HG02981 (cell line): ENCODE measurements at regions not wholly inside any gene's neighbourhood (a gene's known extent, or its start where the extent isn't known, plus 50 kb on each side); places are given as distances from the start of the nearest gene placed in this dataset.
"Not testable (repeated sequence)": the region's sequence is repeated elsewhere in the genome, so short reads cannot be mapped to it uniquely, and the experiment has no call there.

ENCODE experiments used
- ATAC-seq: cut with Tn5 transposase; IDR thresholded peaks from one replicate; pipeline ENCODE4 v1.9.1; 2021; ENCODE audit warnings: mild to moderate bottlenecking, moderate library complexity; ENCODE audit not compliant: unreplicated experiment

DNA sequence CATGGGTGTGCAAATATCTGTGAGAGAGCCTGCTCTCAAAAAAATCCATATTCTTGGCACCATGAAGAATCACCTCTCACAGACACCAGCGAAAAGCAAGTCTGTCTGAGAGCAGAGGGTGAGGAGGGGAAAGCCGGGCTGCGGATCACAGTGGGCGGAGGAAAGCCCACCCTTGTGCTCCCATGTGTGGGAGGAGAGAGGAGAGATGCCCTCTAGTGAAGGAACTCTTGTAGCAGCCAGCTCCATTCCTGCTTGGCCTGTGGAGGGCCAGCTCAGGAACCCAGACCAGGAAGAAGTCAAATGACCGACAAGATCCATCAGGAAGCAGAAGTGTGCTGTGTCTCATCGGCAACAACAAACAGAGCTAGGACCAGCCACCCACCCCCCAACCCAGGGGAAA, 321.7 kb upstream of the PLGLB1 start:
- ATAC-seq, result not testable (repeated sequence)

DNA sequence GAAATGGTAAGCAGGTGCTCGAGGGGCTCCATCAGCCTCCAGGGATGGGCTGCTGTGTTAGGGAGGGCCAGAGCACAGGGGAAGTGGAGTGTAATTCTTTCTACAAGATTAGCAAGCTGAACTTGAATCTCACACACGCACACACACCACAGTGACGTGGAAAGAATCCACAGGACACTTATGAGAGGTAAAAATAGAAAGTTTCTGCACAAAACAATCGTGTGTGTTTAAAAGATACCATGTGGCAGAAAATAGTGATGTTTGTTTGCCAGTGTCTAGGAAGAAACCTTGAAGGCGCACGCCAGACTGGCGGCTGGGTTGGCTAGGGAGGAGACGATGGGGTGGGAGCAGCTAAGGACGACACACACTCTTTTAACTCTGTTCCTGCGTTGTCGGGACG, 323.6 kb upstream of the PLGLB1 start:
- ATAC-seq, result not testable (repeated sequence)

DNA sequence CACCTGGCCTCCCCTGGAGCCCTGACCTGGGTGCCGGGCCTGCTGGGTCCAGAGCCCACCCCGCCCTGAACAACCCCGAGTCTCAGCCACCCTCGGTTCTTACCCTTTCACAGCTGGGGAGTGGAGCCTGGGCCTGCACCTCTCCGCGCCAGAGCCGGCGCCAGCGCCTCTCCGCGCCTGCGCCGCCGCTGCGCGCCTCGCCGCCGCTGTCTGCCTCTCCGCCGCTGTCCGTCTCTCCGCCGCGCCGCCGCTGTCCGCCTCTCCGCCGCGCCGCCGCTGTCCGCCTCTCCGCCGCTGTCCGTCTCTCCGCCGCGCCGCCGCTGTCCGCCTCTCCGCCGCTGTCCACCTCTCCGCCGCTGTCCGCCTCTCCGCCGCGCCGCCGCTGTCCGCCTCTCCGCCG, 326.9 kb upstream of the PLGLB1 start:
- not testable (repeated sequence) for ATAC-seq

DNA sequence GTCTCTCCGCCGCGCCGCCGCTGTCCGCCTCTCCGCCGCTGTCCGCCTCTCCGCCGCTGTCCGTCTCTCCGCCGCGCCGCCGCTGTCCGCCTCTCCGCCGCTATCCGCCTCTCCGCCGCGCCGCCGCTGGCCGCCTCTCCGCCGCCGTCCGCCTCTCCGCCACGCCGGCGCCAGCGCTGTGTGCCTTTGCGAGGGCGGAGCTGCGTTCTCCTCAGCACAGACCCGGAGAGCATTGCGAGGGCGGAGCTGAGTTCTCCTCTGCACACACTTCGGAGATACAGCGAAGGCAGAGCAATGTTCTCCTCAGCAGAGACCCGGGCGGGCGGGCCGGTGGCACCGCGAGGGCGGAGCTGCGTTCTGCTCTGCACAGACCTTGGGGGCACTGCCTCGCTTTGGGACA, 327.4 kb upstream of the PLGLB1 start:
- ATAC-seq, result not testable (repeated sequence)

DNA sequence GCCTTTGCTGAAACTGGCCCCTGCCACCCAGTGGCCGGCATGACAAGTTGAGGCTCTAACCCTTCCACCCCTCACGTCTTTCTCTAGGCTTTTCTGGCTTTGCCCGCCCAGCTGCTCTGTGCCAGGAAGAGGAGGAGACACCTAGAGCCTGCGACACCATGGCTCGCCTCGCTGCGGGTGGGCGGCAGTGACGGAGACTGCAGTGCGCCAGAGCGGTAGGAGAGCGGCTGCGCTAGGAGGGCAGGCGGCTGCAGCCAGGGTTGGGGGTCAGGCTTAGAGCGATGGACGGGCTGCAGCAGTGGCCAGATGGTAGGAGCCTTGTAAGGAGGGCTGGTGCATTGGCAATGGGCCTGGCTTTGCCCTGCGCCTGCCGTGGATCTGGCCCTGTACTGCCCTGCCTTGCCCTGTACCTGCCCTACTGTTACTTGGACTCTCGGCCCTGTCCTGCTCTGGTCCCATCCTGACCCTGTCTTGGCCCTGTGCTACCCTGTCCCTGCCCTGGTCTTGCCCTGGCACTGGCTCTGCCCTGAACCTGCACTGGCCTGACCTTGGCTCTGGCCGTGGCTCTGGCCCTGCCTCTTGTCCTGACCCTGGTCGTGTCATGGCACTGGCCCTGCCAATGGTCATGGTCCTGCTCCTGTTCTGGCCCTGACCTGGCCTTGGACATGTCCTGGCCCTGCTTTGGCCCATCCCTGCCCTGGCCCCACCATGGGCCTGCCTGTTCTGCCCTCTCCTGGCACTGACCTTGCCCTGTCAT, 330.7 kb upstream of the PLGLB1 start:
- ATAC-seq, result not testable (repeated sequence)

DNA sequence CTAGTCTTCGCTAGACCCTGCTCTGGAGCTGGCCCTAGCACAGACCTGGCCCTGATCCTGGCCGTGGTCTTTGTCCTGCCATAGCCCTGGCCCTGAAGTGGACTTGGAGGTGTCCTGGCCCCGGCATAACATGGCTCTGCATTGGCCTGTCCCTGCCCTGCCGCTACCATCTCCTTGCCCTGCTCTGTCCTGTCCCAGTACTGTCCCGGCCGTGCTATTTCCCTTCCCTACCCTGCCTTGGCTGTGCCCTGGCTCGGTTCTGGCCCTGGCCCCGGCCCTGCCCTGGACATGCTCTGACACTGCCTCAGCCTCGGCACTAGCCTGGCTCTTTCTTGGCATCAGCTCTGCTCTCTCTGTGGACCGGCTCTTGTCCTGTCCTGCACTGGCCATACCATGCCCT, 331.8 kb upstream of the PLGLB1 start:
- not testable (repeated sequence) for ATAC-seq

DNA sequence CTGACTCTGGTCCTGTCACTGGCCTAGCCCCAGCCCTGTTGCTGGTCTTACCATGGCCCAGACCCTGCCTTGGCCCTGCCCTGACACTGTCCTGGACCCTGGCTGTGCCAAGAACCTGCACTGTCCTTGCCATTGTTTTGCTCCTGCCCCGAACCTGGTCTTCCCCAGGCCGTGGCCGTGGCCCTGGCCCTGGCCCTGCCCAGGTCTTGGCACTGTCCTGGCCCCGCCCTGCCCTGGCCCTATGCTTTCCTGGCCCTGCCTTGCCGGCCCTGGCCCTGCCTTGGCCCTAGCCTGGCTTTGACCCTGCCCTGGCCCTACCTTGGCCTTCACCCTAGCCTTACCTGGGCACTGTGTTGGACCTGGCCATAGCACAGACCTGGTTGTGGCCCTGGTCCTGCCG, 332.5 kb upstream of the PLGLB1 start:
- not testable (repeated sequence) for ATAC-seq

DNA sequence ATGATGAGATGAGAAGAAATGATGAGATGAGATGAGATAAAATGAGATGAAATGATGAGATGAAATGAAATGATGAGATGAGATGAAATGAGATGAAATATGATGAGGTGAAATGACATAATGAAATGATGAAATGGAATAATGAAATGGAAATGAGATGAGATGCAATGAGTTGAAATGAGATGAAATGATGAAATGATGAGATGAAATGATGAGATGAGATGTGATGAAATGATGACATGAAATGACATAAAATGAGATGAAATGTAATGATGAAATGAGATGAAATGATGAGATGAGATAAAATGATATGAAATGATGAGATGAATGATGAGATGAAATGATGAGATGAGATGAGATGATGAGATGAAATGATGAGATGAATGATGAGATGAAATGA, 338.6 kb upstream of the PLGLB1 start:
- ATAC-seq, result not testable (repeated sequence)

DNA sequence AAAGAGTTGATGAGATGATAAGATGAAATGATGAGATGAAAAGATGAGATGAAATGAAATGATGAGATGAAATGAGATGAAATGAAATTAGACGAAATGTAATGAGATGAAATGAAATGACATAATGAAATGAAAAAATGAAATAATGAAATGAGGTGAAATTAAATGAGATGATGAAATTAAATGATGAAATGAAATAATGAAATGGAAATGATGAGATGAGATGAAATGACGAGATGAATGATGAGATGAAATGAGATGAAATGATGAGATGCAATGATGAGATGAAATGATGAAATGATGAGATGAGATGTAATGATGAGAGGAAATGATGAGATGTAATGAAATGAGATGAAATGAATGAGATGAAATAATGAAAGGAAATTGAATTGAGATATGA, 339.3 kb upstream of the PLGLB1 start:
- not testable (repeated sequence) for ATAC-seq

DNA sequence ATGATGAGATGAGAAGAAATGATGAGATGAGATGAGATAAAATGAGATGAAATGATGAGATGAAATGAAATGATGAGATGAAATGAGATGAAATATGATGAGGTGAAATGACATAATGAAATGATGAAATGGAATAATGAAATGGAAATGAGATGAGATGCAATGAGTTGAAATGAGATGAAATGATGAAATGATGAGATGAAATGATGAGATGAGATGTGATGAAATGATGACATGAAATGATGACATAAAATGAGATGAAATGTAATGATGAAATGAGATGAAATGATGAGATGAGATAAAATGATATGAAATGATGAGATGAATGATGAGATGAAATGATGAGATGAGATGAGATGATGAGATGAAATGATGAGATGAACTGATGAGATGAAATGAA, 340.2 kb upstream of the PLGLB1 start:
- not testable (repeated sequence) for ATAC-seq

DNA sequence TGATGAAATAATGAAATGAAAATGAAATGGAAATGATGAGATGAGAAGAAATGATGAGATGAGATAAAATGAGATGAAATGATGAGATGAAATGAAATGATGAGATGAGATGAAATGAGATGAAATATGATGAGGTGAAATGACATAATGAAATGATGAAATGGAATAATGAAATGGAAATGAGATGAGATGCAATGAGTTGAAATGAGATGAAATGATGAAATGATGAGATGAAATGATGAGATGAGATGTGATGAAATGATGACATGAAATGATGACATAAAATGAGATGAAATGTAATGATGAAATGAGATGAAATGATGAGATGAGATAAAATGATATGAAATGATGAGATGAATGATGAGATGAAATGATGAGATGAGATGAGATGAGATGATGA, 342.7 kb upstream of the PLGLB1 start:
- ATAC-seq, result not testable (repeated sequence)

DNA sequence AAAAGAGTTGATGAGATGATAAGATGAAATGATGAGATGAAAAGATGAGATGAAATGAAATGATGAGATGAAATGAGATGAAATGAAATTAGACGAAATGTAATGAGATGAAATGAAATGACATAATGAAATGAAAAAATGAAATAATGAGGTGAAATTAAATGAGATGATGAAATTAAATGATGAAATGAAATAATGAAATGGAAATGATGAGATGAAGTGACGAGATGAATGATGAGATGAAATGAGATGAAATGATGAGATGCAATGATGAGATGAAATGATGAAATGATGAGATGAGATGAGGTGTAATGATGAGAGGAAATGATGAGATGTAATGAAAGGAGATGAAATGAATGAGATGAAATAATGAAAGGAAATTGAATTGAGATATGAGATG, 343.4 kb upstream of the PLGLB1 start:
- not testable (repeated sequence) for ATAC-seq

DNA sequence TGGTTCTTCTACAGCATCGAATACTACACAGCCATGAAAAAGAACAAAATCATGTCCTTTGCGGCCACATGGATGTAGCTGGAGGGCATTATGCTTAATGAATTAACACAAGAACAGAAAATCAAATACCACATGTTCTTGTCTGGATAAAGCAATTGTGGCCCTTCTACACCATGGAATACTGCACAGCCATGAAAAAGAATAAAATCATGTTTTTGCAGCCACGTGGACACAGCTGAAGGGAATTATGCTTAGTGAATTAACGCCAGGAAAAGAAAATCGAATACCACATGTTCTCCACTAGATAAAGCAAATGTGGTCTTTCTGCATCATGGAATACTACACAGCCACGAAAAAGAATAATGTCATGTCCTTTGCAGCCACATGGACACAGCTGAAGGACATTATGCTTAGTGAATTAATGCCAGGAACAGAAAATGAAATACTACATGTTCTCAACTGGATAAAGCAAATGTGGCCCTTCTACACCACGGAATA, 361.8 kb upstream of the PLGLB2 start:
- ATAC-seq, result not testable (repeated sequence)

DNA sequence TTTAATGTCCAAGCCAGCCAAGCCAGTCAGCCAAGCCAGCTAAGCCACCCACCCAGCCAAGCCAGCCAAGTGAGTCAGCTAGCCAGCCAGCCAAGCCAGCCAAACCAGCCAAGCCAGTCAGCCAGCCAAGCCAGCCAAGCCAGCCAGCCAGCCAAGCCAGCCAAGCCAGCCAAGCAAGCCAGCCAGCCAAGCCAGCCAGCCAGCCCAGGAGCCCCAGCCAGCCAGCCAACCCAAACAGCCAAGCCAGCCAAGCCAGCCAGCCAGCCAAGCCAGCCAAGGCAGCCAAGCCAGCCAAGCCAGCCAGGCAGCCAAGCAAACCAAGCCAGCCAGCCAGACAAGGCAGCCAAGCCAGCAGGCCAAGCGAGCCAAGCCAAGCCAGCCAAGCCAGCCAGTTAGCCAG, 352.1 kb upstream of the PLGLB2 start:
- not testable (repeated sequence) for ATAC-seq

DNA sequence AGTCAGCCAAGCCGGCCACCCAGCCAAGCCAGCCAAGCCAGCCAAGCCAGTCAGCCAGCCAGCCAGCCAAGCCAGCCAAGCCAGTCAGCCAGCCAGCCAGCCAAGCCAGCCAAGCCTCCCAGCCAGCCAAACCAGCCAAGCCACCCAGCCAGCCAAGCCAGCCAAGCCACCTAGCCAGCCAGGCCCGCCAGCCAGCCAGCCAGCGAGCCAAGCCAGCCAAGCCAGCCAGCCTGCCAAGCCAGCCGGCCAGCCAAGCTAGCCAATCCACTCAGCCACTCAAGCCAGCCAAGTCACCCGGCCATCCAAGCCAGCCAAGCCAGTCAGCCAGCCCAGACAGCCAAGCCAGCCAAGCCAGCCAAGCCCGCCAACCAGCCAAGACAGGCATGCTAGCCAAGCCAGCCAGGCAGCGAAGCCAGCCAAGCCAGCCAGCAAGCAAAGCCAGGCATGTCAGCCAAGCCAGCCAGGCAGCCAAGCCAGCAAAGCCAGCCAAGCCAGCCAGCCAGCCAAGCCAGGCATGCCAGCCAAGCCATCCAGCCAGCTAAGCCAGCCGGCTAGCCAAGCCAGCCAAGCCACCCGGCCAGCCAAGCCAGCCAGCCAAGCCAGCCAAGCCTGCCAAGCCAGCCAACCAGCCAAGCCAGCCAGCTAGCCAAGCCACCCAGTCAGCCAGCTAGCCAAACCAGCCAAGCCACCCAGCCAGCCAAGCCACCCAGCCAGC, 351.2 kb upstream of the PLGLB2 start:
- ATAC-seq, result not testable (repeated sequence)

DNA sequence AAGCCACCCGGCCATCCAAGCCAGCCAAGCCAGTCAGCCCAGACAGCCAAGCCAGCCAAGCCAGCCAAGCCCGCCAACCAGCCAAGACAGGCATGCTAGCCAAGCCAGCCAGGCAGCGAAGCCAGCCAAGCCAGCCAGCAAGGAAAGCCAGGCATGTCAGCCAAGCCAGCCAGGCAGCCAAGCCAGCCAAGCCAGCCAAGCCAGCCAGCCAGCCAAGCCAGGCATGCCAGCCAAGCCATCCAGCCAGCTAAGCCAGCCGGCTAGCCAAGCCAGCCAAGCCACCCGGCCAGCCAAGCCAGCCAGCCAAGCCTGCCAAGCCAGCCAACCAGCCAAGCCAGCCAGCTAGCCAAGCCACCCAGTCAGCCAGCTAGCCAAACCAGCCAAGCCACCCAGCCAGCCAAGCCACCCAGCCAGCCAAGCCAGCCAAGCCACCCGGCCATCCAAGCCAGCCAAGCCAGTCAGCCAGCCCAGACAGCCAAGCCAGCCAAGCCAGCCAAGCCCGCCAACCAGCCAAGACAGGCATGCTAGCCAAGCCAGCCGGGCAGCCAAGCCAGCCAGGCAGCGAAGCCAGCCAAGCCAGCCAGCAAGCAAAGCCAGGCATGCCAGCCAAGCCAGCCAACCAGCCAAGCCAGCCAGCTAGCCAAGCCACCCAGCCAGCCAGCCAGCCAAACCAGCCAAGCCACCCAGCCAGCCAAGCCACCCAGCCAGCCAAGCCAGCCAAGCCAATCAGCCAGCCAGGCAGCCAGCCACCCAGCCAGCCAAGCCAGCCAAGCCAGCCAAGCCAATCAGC, 350.4 kb upstream of the PLGLB2 start:
- ATAC-seq, result not testable (repeated sequence)

DNA sequence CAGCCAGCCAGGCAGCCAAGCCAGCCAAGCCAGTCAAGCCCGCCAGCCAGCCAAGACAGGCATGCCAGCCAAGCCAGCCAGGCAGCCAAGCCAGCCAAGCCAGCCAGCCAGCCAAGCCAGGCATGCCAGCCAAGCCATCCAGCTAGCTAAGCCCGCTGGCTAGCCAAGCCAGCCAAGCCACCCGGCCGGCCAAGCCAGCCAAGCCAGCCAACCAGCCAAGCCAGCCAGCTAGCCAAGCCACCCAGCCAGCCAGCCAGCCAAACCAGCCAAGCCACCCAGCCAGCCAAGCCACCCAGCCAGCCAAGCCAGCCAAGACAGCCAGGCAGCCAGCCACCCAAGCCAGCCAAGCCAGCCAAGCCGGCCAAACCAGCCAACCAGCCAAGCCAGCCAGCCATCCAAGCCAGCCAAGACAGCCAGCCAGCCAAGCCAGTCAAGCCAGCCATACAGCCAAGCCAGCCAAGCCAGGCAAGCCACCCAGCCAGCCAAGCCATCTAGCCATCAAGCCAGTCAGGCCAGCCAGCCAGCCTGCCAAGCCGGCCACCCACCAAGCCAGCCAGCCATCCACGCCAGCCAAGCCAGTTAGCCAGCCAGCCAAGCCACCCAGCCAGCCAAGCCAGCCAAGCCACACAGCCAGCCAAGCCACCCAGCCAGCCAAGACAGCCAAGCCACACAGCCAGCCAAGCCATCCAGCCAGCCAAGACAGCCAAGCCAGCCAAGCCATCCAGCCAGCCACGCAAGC, 349.2 kb upstream of the PLGLB2 start:
- not testable (repeated sequence) for ATAC-seq

DNA sequence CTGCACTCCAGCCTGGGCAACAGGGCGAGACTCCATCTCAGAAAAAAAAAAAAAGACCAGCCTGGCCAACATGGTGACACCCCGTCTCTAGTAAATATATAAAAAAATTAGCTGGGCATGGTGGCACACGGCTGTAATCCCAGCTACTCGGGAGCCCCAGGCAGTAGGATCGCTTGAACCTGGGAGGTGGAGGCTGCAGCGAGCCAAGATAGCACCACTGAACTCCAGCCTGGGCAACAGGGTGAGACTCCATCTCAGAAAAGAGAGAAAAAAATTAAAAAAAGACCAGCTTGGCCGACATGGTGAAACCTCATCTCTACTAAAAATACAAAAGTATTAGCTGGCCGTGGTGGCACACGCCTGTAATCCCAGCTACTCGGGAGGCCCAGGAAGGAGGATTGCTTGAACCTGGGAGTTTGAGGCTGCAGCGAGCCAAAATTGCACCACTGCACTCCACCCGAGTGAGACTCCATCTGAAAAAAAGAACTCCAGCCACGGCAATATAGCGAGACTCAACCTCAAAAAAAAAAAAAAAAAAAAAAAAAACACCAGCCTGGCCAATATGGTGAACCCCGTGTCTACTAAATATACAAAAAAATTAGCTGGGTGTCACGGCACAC, 346.1 kb upstream of the PLGLB2 start:
- ATAC-seq, result no peak

DNA sequence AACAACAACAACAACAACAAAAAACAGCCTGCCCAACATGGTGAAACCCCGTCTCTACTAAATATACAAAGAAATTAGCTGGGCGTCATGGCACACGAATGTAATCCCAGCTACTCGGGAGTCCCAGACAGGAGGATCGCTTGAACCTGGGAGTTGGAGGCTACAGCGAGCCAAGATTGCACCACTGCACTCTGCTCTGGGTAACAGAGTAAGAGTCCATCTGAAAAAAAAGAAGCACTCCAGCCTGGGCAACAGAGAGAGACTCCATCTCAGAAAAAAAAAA, 344.1 kb upstream of the PLGLB2 start:
- no peak for ATAC-seq
